GM19452 (cell line): ENCODE measurements at regions not wholly inside any gene's neighbourhood (a gene's known extent, or its start where the extent isn't known, plus 50 kb on each side); places are given as distances from the start of the nearest gene placed in this dataset.

Experiments
- ATAC-seq: cut with Tn5 transposase; IDR thresholded peaks from one replicate; pipeline ENCODE4 v1.9.1; 2021; ENCODE audit not compliant: unreplicated experiment

GRCh38 chr1:82722608-82723007 lies 921.9 kb downstream of the ADGRL2 start:
- no peak for ATAC-seq

GRCh38 chr1:82721702-82722101 lies 921.0 kb downstream of the ADGRL2 start:
- no peak for ATAC-seq

GRCh38 chr1:82718719-82719419 lies 918.1 kb downstream of the ADGRL2 start:
- ATAC-seq = no peak

GRCh38 chr1:82710091-82710490 lies 909.4 kb downstream of the ADGRL2 start:
- no peak for ATAC-seq

GRCh38 chr1:82707681-82708080 lies 906.9 kb downstream of the ADGRL2 start:
- no peak for ATAC-seq

GRCh38 chr1:82706741-82707140 lies 906.0 kb downstream of the ADGRL2 start:
- ATAC-seq = no peak

- no peak for ATAC-seq
These were observed 904.2 kb downstream of the ADGRL2 start for GRCh38 chr1:82704966-82705365.

GRCh38 chr1:82704393-82704792 lies 903.7 kb downstream of the ADGRL2 start:
- no peak for ATAC-seq

GRCh38 chr1:82703951-82704350 lies 903.2 kb downstream of the ADGRL2 start:
- ATAC-seq = no peak

- no peak for ATAC-seq
These were observed 899.7 kb downstream of the ADGRL2 start for GRCh38 chr1:82700476-82700875.

- ATAC-seq = no peak
These were observed 897.2 kb downstream of the ADGRL2 start for GRCh38 chr1:82697965-82698364.

GRCh38 chr1:82695443-82695842 lies 894.7 kb downstream of the ADGRL2 start:
- ATAC-seq = no peak

- ATAC-seq = no peak
These were observed 889.7 kb downstream of the ADGRL2 start for GRCh38 chr1:82690411-82690810.

- ATAC-seq = no peak
These were observed 888.5 kb downstream of the ADGRL2 start for GRCh38 chr1:82689217-82689616.

GRCh38 chr1:82686774-82687173 lies 886.0 kb downstream of the ADGRL2 start:
- ATAC-seq = no peak

- ATAC-seq = no peak
These were observed 846.2 kb downstream of the ADGRL2 start for GRCh38 chr1:82646888-82647287.

- ATAC-seq = no peak
These were observed 845.6 kb downstream of the ADGRL2 start for GRCh38 chr1:82646336-82646735.

- no peak for ATAC-seq
These were observed 843.6 kb downstream of the ADGRL2 start for GRCh38 chr1:82644186-82644915.

- ATAC-seq = no peak
These were observed 839.6 kb downstream of the ADGRL2 start for GRCh38 chr1:82640352-82640751.

- no peak for ATAC-seq
These were observed 833.5 kb downstream of the ADGRL2 start for GRCh38 chr1:82634266-82634665.

- ATAC-seq = no peak
These were observed 831.4 kb downstream of the ADGRL2 start for GRCh38 chr1:82632155-82632554.

- no peak for ATAC-seq
These were observed 828.2 kb downstream of the ADGRL2 start for GRCh38 chr1:82628887-82629286.

GRCh38 chr1:82625537-82625936 lies 824.8 kb downstream of the ADGRL2 start:
- no peak for ATAC-seq
